ENCODE measurements at regions not wholly inside any gene's neighbourhood (a gene's known extent, or its start where the extent isn't known, plus 50 kb on each side); places are given as distances from the start of the nearest gene placed in this dataset.

DNA sequence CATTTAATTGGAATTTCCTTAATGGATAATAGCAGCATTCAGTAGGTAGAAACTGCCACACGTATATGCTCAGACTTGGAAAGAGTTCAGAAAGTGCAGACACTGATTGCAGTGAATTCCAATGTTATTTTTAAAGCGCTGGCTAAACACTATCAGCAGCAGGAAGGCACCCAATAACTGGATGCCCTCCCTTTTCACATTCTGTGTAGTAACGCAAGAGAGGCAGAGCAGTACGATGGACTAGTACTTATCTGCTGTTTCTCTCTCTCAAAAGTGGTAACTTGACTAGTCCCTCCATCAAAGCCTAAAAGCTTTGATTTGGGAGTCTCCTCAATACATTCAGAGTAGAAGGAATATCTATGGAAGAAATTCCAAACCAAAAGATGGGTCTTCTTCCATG is 791.0 kb downstream of the TMTC2 start:
- TF ChIP-seq, protein P1, sequence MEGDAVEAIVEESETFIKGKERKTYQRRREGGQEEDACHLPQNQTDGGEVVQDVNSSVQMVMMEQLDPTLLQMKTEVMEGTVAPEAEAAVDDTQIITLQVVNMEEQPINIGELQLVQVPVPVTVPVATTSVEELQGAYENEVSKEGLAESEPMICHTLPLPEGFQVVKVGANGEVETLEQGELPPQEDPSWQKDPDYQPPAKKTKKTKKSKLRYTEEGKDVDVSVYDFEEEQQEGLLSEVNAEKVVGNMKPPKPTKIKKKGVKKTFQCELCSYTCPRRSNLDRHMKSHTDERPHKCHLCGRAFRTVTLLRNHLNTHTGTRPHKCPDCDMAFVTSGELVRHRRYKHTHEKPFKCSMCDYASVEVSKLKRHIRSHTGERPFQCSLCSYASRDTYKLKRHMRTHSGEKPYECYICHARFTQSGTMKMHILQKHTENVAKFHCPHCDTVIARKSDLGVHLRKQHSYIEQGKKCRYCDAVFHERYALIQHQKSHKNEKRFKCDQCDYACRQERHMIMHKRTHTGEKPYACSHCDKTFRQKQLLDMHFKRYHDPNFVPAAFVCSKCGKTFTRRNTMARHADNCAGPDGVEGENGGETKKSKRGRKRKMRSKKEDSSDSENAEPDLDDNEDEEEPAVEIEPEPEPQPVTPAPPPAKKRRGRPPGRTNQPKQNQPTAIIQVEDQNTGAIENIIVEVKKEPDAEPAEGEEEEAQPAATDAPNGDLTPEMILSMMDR (IDR thresholded peaks at IDR 0.05), result no peak
- no peak for ATAC-seq (ENCODE audit: low FRiP score)
- no peak for DNase-seq (ENCODE audit: low spot score)

DNA sequence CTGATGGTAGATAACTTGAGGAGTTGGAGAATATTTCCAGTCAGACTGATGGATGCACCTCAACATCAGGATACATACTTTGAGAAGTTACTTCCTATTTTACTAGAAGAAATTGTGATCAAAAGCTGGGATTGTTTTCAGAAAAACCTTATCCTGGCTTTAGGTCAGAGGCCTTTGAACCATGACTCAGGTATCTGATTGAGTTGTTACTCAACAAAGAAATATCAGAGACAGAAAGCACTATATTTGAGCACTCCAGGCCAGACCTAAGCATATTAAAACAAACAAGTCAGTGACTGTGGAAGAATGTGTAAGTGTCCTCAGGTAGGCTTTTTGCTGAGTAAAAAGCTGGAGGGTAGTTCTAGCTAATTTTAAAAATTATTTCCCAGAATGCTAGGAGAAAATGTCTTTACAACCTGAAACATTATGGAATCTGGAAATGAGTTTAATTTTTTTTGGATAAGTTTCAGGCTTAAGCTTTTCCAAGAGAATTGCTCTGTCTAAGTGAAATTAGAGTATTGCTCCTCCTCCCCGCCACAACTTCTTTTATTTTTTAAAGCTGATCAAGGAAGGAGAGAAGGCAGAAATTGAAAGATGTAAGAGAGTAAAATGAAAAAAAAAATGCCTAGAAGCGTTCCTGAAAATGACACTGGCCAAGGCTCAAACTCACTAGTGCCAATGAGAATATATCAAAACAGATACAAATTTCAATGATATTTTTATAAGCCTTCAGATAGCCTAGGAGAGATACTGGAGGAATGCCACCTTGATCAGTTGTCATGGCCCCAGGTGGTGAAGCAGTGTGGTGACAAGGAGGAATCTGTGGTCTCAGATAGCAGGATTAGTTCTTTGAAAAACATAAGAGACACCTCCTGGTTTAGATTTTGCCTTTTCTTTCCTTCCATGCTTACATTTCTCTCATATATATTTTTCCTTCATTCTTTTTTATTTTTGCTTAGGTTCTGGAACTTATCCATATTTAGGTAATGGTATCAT is 790.3 kb downstream of the TMTC2 start:
- TF ChIP-seq, protein P1 (IDR thresholded peaks at IDR 0.05), result no peak
- no peak for ATAC-seq (ENCODE audit: low FRiP score)

DNA sequence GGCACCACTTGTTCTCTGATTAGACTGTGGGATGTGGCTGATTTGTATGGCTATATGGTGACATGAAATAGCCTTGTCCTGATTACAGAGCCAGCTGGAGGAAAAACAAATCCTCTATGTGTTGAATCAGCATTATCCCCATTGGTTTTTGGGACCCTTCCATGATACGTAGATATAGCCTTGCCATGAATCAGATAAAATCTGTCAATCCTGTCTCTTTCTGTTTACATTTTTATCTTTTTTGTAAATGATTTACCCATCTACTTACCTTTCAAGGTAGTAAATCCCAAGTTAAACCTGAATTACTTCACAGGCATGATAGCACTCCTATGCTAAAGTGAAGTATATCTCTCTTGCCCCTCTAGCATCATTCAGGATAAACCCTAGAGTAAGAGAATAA is 789.3 kb downstream of the TMTC2 start:
- ATAC-seq (ENCODE audit: low FRiP score), result no peak
- no peak for DNase-seq (ENCODE audit: low spot score)
- TF ChIP-seq, protein P1 (IDR thresholded peaks at IDR 0.05), result no peak

More for the DNA sequence above, 790.3 kb downstream of the TMTC2 start:
- DNase-seq (ENCODE audit: low spot score), result no peak

DNA sequence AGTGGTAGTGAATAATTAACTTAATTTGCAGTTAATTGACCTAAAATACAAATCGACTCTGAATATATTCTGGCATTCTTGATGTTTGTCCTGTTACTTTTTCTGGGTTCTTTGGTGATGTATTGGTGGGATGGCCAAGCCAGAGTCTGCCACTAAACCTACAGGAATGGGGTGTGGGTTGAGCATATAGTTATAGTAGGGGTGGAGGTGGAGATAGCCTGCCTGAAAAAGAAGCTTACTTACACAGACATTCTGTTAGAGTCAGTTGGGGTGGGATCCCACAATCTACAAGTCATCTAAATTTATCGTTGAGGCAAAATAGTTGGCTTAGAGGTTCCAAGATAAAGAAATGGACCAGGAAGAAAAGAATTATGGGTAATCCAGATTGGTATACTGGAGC is 787.7 kb downstream of the TMTC2 start:
- ATAC-seq (ENCODE audit: low FRiP score) (no peak), DNase-seq (ENCODE audit: low spot score) (no peak)
- TF ChIP-seq, protein P1 (IDR thresholded peaks at IDR 0.05), result no peak

DNA sequence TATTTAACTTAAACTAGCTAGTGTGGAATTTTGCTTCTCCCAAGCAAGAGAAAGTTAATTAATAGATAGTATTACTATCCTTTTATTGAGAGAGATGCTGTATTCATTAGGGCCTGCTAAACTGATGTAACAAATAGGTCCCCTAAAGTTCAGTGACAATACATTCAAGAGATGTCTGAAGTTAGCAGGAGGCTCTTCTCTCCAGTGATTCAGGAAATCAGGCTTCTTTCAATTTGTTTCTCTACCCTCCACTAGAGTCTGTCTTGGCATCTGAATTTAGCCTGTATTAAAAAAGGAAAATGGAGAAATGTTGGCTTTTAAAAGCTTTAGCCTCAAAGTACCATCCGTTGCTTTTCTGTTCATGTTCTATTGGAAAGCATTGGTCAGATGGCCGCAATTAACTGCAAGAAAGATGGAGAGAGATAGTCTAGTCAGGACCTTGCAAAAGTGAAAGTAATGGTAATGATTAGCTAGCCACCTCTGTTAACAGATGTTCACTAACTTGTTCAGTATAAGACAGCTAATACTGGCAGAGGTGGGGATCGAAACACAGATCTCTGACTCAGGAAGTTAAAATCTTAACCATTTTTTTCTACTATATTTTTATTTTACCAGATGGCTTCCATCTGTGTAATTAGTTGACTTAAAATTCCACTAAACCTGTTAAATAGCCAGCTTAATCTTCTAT is 786.8 kb downstream of the TMTC2 start:
- ATAC-seq (ENCODE audit: low FRiP score) (no peak), DNase-seq (ENCODE audit: low spot score) (no peak)
- TF ChIP-seq, protein P1 (IDR thresholded peaks at IDR 0.05), result no peak

DNA sequence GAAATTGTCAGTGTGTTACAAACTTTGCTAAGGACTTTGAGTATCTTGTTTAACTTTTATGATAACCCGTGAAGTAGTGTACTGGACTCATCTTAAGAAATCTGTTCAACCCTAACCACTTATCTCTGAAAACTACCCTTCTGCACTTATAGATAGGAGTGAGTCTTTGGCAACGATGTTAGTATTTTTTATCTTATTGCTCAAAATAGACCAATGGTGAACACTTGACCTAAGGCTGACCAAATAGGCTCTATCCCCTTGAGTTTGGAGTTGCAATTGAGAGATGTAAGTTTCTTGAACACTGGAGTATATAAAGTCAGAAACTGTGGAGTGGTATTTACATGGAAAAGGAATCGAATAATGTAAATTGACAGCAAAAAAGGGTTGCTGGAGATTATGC is 786.1 kb downstream of the TMTC2 start:
- DNase-seq (ENCODE audit: low spot score) (no peak), ATAC-seq (ENCODE audit: low FRiP score) (no peak)
- TF ChIP-seq, protein P1 (IDR thresholded peaks at IDR 0.05), result no peak
